HG02885 (cell line): ENCODE measurements at regions not wholly inside any gene's neighbourhood (a gene's known extent, or its start where the extent isn't known, plus 50 kb on each side); places are given as distances from the start of the nearest gene placed in this dataset.

Source experiments
- ATAC-seq: cut with Tn5 transposase; IDR thresholded peaks from one replicate; pipeline ENCODE4 v1.9.1; 2021; ENCODE audit warnings: mild to moderate bottlenecking; ENCODE audit not compliant: unreplicated experiment, poor library complexity

DNA sequence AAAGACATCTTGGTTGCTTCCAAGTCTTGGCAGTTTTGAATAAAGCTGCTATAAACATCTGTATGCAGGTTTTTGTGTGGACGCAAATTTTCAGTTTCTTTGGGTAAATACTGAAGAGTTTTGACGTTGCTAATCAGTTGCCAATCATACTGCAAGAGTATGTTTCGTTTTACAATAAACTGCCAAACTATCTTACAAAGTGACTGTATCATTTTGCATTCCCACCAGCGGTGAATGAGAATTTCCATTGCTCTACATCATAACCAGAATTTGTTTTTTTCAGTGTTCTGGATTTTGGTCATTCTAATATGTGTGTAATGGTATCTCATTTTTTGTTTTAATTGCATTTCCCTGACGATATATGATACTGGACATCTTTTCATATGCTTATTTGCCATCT is 190.8 kb upstream of the PARP11 start:
- ATAC-seq: no peak

DNA sequence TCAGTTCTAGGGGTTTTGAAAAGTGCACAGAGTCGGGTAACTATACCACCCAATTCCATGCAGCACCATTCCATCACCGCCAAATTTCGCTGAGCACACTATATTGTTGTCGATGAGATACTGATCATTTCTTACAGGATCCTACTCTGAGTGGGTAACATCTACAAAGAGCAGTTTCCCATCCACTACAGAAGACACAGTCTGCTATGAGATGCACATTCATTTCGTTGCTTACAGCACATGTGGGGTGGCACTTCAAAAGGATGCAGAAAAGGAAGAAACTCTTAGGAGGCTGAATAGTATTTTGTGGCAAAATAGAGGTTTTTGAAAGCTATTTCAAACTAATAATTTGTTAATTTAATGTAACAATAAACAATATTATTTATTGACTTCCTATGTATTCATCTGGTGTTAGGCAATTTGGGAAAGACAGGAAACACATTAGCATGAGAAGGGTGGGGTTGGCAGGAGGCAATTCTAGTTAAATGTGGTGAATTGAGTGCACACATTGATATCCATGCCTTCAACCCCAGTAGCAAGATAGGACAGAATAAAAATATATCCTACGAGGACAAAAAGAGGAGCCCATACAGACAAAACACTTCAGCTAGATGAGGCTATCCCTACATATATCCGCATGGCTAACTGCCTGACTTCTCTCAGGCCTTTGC is 186.8 kb upstream of the PARP11 start:
- ATAC-seq: no peak

DNA sequence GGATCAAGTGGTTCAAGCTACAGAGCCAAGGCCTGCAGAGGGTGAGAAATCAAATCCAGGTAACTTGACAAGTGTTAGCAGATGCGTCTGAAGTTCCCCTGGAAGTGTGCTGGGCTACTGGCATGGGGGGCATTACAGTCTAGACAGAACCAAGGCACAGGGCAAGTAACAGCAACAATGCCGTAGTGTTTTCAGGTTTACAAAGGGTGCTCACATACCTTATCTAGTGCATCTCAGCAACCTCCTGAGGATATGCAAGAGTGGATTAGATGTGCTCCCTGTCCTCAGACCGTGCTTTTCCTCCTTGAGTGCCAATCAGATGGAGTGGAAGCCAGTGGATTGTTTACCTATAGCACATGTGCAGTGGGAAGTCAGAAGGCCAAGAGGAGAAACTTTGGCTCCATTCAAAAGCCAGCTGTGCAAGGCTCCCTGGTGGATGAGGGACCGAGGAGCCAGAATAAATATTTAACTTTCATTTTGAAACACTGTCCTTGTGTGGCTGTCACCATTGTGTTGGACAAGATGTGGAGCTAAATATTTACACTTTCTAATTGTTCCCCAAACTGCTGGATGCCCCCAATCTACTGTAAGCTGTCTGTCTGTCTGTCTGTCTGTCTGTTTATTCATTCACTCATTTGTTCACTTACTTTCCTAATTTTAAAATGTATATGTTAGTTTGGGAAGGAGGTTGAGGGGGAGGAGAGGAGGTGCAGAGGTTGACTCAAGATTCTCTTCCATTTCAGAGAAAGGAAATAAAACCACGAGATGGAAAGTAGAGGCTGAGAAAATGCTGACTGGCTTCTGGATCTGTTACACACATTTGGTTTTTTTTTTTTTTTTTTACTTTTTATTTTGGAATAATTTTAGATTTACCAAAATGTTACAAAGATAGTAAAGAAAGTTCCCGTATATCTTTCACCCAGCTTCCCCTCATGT is 184.0 kb upstream of the PARP11 start:
- ATAC-seq: no peak

DNA sequence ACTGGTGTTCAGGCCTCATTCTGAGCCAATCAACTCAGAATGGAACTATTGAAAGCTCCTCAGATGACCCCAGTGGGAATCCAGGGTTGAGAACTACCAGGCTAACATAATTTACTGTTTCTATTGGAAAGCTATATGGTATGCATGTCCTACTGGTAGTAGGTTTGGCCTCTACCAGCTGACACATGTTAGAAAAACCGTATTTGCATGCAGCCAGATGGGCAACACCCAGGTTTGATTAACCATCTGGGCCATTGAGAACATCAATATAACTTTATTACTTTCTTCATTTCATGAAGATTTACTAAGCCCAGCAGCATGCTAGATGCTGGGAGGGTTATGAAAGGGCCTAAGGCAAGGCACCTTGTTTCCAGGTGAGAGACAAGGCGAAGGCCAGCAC is 181.4 kb upstream of the PARP11 start:
- no peak for ATAC-seq

DNA sequence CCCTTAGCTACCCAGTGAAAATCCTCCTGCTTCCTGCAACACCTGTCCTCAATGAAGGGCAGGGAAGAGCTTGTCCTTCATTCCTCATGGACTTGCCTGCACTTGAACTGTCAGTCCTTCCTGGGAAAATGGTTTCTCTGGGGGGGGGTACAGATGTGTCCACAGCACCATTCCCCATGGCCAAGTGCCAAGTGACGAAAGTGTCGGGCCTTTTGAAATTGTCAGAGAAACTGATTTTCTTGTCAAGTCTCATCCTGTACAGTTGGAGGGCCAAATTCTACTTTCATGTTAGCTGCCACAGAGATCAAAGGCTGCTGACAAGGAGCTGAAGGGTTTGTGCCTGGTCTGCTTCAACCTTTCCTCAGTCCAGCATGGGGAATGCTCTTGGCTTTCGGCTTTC is 179.5 kb upstream of the PARP11 start:
- ATAC-seq: no peak

DNA sequence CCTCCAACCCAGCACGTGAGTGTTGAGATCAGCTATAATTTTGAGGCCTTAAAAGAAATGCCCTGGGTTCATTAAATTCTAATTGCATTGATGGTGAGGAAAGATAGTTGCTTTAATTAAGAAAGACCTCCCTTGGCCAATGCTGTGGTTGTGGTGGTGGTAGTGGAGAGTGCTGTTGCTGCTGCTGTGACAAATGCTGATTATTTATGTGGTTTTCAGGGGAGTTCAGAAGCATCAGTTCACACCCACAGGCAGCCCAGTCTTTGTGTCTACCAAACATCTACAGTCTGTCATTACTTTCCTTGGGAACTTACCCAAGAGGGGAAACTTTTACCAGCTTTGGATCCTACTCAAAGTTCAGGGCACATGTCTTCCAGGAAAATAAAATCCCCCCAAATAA is 178.4 kb upstream of the PARP11 start:
- ATAC-seq: no peak

DNA sequence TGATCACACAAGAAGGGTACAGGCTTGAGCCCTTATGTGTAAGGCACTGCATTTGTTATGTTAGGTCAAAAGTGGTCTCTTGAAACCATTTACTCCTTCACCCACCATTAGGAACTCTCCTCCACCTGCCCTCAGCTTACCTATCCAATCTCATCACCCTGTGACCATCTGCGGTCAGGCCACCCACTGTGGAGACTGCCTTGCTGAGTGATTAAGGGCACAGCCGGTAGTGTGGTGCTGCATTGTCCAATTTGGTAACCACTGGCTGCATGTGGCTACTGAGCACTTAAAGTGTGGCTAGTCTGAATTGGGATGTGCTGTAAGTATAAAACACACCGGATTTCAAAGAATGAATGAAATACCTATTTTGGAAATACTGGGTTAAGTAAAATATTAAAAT is 177.1 kb upstream of the PARP11 start:
- no peak for ATAC-seq

DNA sequence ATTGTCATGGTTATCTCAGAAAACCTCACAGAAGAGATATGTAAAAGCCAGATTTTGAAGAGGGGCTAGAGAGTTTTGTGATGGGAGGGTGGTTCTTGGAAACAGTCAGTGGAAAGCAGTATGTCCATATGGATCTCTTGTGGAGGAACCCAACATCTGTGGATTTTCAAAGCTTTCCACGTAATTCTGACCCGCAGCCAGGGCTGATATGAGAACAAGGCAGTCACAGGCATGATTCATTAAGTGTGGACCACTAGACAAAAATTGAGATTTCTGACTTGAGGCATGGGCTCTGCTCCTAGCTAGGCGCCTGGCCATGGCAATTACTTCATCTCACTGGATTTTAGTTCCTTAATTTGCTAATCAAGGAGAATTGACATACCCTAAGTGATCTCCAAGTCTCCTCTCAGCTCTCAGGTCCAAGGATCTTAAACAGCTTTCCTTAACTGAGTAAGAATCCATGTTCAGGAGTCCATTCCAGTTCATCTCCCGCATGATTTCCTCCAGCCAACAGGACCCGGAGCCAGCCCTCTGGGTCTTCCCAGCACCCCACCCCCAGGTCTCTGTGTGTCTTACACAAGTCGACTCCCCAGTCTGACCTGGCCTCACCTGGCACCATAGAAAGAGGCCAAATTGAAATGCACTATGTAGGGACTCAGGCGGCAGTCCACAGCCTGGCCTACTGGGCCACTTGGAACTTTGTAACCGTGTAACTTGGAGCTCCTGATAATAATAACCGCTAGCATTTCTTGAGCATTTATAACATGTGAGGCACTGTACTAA is 176.3 kb upstream of the PARP11 start:
- ATAC-seq: no peak

DNA sequence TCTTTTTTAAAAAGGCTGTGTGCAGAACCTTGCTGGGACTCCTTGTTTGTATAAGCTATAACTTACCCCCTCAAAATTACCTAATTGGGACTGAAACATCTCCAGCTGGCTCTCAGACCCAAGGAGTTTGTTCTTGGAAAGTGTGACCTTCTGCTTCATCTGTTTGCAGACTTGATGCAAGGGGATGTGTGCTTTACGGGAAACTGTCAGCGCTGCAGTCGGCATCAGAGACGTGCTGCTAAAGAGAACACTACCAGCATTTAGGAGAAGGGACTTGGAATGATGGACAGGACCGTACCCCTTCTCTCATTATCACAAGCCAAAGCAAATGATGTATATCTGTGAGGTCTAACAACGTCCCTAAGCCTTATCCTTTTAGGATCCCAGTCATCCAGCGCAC is 174.2 kb upstream of the PARP11 start:
- ATAC-seq: no peak

DNA sequence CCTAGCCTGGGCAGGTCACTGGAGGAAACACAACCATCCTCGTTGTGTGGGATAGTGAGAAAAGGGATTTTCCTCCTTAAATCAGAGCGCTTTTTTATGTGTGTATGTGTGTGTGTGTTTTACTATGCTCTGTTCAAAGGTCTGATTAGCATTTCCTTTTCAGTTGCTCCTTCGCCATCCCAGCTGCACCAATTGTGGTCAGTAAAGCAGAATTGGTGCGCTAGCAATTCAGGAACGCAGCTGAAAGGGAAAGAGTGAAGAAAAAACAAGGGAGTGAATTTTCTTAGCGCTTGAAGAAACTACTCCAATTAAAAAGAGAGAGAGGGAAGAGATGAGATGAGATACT is 173.3 kb upstream of the PARP11 start:
- no peak for ATAC-seq

DNA sequence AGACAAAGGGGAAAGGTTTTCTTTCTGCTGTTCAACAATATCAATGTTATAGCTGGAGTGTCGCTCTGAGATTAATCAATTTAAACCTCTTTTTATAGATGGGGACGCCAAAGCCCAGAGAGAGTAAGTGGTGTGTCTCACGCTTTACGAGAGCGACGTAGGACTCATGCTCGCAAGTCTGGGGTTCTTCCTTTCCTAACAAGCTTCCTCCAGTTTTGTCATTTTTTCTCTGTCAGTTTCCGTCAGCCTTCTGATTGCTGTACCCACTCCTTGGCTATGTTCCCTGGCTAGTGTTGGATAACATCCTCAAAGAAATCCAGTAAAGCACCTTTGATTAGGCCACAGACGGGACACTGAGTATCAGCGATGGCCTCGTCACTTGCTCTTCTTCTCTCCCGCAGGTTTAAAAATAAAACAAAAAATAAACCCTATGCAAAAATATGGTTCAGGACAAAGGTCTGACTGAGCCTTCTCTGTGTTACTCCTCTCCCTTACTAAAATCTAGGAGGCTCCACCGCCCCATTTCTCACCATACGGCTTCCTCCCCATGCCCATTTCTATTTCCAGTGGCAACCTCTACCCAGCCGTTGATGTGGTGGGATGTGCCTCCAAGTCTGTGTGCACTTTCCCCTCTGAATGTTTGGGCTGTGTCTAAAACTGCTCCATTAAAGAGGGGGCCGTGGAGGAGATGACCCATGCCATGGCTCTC is 172.7 kb upstream of the PARP11 start:
- ATAC-seq: no peak

DNA sequence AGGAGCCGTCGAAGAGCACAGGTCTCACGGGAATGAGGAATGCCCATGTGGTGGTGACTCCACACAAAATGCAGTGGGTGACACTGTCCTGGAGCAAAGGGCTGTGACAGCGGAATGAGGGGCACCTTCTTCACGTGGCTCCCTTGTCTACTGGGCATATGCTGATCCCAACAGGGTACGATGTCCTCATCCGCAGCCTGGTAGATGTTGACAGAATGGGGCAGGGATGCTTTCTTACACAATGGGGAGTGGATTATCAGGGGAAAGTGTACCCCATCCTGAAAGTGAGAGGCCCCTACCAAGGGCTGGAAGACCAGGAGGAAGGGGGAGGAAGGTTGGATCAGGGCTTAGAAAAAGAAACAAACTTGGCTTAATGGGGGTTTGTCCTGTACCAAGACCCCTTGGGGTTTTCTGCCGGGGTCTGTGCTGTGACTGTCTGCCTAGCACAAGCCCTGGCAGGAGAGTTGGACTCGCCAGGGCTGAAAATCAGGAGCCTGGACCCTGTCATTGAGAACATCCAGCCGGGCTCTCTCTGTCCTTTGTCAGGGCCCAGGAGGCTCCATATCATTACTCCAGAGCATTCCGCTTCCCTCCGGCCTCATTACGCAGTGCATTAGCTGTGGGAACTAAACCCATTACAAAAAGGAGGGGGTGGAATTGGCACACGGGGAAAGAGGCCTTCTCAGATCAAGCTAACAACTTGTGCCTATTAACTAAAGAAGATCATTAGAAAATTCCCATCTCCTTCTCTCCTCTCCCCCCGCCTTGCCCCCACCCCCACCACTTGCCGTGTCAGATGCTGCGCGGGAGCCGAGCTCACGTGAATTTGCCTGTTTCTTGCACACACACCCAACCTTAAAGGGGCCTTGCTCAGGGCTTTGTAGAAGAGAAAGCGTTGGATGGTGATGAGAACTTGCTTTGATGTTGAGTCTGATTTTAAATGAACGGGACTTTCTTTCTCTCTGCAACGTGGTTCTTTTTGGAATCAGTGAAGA is 171.8 kb upstream of the PARP11 start:
- no peak for ATAC-seq

DNA sequence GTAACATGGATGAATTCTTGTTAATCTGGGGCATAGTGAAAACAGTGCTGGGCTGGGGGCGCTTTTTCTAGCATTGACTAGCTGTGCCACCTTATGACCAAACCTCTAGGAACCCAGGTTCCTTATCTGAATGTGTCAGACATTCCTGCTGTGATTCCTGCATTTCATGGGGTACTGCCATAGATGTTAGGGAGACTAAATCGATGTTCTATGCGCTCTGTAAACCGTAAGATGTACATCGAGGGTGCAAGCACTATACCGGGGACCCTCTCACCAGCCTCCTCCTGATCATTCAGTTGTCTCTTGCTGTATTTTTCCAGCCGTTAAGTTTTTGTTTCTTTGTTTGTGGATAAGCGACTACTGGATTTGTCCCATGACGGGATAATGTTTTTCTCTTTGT is 170.9 kb upstream of the PARP11 start:
- no peak for ATAC-seq

DNA sequence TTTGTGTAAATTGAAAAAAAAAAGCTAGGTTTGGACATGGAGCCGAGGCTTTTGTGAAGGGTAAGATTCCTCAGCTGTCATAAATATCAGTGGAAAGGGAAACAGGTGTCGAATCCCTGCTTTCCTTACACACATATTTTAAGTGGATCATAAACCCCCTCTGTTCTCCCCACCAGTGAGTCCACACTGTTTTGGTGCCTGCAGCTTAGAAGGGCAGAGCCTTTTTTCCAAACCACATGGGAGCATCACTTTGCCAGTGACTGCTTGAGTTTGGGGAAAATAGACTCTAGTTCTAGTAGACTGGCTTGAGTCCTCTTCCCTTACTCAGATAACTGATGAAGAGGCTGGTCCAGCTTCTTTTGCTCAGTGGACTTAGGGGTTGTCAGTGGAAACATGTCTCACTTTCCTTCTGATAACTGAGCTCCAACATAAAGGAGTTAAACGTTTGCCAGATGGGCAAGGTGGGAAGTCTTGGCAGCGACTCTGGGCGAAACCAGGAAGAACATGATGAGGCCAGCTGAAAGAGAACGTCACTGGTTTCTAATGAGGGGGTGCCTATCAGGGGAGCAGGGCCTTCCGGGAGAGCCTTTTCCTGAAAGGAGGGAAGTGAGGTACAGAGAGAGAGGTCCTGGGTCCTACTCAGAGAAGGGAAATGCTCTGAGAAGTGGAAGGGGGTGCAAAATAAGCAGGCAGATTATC is 168.1 kb upstream of the PARP11 start:
- ATAC-seq: no peak

DNA sequence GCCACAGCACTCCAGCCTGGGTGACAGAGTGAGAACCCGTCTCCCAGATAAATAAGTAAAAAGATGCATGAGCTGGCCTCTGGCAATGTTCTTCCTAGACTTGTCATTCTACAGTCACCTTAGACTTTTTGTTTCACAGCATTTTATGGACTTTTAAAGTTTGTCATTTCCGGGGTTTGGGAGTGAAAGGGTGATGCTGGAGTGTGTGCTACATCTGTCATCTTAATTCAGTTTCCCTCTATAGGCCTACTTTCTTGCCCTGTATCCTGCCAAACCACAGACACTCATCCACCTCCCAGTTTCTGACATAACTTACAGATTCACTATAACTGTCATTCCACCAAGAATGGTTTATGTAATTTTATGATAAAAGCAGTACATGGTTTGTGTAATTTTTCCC is 166.7 kb upstream of the PARP11 start:
- ATAC-seq: no peak

DNA sequence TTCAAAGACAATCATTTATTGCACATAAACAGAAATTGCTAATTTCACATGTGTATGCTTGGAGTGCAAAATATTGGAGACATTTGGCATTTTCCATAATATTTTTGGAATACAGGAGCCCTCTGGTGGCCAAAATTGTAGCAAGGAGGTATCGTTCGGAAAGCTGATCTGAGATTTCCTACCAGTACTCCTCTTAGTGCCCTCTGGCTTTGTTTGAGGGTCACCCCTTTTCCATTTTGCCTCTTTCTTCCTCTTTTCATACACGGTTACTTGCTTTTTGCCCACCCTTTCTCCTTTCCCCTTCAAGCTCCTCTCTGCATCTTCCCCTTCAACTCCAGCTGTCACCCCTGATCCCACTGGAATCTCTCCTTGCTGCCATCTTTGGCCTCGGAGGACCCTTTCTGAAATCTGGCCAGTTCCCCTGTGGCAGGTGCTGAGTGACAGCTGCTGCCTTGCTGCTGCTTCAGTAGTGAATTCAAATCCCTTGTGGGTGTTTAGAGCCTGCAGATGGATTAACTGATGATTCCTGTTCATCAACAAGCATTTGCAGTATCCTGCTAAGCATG is 164.6 kb upstream of the PARP11 start:
- ATAC-seq: no peak

DNA sequence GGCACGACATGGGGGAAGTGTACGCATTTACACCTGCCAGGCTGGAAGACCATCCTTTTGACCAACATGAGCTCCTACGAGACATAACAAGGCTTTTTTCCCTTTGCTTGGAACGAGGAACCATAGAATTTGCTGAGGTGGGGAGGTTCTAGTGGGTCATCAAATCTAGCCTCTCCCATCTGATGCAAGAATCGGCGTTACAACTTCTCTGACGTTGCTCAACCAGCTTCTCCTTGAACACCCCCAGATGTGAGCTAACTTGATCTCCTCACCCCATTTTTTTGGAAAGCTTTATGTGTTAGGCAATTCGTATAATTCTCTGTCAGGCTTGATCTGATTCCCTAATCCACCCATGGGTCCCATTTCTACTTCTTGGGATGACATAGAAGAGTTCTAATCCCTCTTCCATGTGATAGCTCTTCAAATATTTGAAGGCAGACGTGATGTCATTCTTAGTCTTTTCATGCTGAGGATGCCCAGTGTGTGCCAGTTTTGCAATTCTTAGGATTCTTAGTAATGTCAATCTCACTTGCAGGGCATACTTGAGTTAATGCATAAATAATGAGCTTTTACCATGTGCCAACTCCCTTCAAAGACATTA is 163.6 kb upstream of the PARP11 start:
- no peak for ATAC-seq

DNA sequence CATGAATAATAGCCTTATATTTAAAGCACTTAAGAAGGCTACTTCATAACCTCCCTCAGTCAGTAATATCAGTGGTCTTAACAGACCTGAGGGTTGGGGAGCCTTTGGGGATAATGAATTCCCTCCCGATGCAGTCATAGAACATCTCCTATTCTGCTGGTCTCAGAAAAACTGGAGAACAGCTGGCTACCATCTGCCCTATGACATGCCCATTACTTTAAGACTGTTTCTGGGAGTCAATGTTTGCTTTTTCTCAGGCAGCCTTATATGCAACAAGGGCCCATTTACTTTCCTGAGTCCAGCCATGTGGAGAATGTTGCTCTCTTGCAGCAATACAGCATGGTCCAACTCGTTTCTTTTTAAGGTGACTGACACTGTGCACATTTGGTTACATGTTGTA is 161.7 kb upstream of the PARP11 start:
- ATAC-seq: no peak
